Progenitor cell of endocrine pancreas (in vitro differentiated cells): ENCODE measurements at regions not wholly inside any gene's neighbourhood (a gene's known extent, or its start where the extent isn't known, plus 50 kb on each side); places are given as distances from the start of the nearest gene placed in this dataset.
"Not testable (repeated sequence)": the region's sequence is repeated elsewhere in the genome, so short reads cannot be mapped to it uniquely, and the experiment has no call there.

Source experiments
- DNase-seq: peaks from one replicate; pipeline ENCODE4 v3.0.0; 2021; ENCODE audit warnings: low spot score; ENCODE audit not compliant: unreplicated experiment
- H3K27ac Mint-ChIP-seq: 2 replicates; pipeline ENCODE4 v1.8.0; 2021; ENCODE audit warnings: mild to moderate bottlenecking, moderate library complexity, mixed read lengths
- H3K27me3 Mint-ChIP-seq: 2 replicates; pipeline ENCODE4 v1.8.0; 2021; ENCODE audit warnings: mixed read lengths
- H3K36me3 Mint-ChIP-seq: 2 replicates; pipeline ENCODE4 v1.8.0; 2022; ENCODE audit warnings: mixed read lengths; ENCODE audit not compliant: insufficient read depth
- H3K4me1 Mint-ChIP-seq: 2 replicates; pipeline ENCODE4 v1.8.0; 2021; ENCODE audit warnings: low read depth, mixed read lengths
- H3K4me3 Mint-ChIP-seq: 2 replicates; pipeline ENCODE4 v1.8.0; 2021; ENCODE audit warnings: low read depth, mild to moderate bottlenecking, moderate library complexity, mixed read lengths
- H3K9me3 Mint-ChIP-seq: 2 replicates; pipeline ENCODE4 v1.8.0; 2021; ENCODE audit warnings: low read depth, mixed read lengths
- TF ChIP-seq, protein P1 (sequence below): fragments of 200-600 bp; sonication (generic); IDR thresholded peaks from one replicate; pipeline ENCODE4 v1.5.0; 2021; ENCODE audit warnings: antibody characterized with exemption, mild to moderate bottlenecking; ENCODE audit not compliant: unreplicated experiment

DNA sequence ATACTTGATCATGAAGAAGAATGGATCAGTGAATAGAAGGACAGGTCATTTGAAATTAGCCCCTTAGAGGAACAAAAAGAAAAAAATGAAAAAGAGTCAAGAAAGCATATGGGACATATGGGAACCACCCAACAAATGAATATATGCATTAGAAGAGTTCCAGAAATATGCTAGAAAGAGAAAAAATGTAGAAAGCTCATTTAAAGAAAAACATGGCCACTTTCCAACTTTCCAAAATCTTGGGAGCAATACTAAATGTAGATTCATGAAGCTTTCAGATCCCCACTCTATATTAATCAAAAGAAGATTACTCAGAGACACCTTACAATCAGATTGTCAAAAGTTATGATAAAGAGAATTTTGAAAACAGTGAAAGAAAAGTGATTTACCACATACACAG lies 334.8 kb upstream of the NMUR2 start:
- TF ChIP-seq, protein P1, sequence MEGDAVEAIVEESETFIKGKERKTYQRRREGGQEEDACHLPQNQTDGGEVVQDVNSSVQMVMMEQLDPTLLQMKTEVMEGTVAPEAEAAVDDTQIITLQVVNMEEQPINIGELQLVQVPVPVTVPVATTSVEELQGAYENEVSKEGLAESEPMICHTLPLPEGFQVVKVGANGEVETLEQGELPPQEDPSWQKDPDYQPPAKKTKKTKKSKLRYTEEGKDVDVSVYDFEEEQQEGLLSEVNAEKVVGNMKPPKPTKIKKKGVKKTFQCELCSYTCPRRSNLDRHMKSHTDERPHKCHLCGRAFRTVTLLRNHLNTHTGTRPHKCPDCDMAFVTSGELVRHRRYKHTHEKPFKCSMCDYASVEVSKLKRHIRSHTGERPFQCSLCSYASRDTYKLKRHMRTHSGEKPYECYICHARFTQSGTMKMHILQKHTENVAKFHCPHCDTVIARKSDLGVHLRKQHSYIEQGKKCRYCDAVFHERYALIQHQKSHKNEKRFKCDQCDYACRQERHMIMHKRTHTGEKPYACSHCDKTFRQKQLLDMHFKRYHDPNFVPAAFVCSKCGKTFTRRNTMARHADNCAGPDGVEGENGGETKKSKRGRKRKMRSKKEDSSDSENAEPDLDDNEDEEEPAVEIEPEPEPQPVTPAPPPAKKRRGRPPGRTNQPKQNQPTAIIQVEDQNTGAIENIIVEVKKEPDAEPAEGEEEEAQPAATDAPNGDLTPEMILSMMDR: no peak
- Mint-ChIP-seq H3K27ac (no peak overlapping the region), H3K36me3 (peaks cover 1% of the 10 kb centered on the region), H3K4me3 (no peak overlapping the region), H3K27me3 (no peaks in the 10 kb centered on the region), H3K9me3 (peaks cover 13% of the 10 kb centered on the region), H3K4me1 (no peaks in the 10 kb centered on the region)
- no peak for DNase-seq

DNA sequence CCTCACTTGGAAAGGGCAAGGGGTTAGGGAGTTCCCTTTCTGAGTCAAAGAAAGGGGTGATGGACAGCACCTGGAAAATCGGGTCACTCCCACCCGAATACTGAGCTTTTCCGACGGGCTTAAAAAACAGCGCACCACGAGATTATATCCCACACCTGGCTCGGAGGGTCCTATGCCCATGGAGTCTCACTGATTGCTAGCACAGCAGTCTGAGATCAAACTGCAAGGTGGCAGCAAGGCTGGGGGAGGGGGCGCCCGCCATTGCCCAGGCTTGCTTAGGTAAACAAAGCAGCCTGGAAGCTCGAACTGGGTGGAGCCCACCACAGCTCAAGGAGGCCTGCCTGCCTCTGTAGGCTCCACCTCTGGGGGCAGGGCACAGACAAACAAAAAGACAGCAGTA lies 336.0 kb upstream of the NMUR2 start:
- H3K27ac Mint-ChIP-seq, H3K27me3 Mint-ChIP-seq, DNase-seq, H3K4me1 Mint-ChIP-seq, H3K36me3 Mint-ChIP-seq, H3K4me3 Mint-ChIP-seq: not testable (repeated sequence)
- H3K9me3 Mint-ChIP-seq: peaks cover 13% of the 10 kb centered on the region

DNA sequence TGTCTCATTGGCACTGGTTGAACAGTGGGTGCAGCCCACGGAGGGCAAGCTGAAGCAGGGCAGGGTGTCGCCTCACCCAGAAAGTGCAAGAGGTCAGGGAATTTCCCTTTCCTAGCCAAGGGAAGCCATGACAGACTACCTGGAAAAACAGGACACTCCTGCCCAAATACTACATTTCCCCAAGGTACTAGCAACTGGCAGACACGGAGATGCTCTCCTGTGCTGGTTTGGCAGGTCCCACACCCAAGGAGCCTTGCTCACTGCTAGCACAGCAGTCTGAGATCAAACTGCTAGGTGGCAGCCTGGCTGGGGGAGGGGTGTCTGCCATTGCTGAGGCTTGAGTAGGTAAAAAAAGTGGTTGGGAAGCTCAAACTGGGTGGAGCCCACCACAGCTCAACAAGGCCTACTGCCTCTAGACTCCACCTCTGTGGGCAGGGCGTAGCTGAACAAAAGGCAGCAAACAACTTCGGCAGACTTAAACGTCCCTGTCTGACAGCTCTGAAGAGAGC lies 382.7 kb upstream of the NMUR2 start:
- H3K27ac Mint-ChIP-seq, H3K4me1 Mint-ChIP-seq, H3K36me3 Mint-ChIP-seq, H3K27me3 Mint-ChIP-seq, DNase-seq, H3K4me3 Mint-ChIP-seq: not testable (repeated sequence)
- peaks cover 17% of the 10 kb centered on the region for H3K9me3 Mint-ChIP-seq

DNA sequence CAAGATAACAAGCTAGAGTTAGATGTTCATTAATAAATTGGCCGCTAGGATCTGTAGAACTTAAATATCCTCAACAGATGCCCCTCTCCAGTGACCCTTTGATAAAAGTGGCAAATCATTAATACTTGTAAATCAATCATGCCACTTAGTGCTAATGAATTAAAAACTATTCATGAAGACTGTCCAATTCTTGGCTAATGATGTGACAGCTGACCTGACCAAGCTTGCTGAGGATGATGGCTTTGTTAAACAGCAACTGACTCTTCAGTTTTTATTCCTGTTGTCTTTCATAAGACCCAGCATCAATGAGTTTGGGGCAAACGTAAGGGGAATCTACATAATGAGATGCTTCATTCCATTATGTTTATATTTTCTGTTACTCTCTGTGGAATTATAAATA lies 396.8 kb upstream of the NMUR2 start:
- Mint-ChIP-seq H3K27me3 (no peaks in the 10 kb centered on the region), H3K27ac (no peak overlapping the region), H3K4me3 (no peak overlapping the region), H3K4me1 (peaks cover 8% of the 10 kb centered on the region), H3K36me3 (no peaks in the 10 kb centered on the region), H3K9me3 (no peaks in the 10 kb centered on the region)
- no peak for DNase-seq
- TF ChIP-seq, protein P1: no peak

DNA sequence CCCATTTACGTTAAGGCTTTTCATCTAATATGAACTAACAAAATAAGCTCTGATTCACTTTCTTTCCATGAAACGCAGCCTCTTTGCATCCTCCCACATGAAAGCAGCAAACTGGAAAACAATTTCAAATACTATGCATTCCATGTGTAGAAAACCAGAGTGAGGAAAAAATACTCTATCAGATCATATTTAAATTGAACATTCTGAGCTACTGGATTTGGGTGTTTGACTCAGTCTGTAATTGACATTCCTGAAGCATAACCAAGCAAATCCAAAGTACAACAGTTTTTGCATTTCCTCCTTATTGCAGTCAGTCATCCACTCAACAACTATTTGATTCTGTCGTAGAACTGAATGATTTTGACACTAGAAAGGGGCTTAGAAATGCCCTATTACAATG lies 399.1 kb upstream of the NMUR2 start:
- H3K36me3 Mint-ChIP-seq: no peaks in the 10 kb centered on the region
- H3K4me1 Mint-ChIP-seq: peaks cover 8% of the 10 kb centered on the region
- H3K27ac Mint-ChIP-seq: no peak overlapping the region
- TF ChIP-seq, protein P1: no peak
- H3K27me3 Mint-ChIP-seq: no peaks in the 10 kb centered on the region
- no peak overlapping the region for H3K4me3 Mint-ChIP-seq
- no peak for DNase-seq
- no peaks in the 10 kb centered on the region for H3K9me3 Mint-ChIP-seq

DNA sequence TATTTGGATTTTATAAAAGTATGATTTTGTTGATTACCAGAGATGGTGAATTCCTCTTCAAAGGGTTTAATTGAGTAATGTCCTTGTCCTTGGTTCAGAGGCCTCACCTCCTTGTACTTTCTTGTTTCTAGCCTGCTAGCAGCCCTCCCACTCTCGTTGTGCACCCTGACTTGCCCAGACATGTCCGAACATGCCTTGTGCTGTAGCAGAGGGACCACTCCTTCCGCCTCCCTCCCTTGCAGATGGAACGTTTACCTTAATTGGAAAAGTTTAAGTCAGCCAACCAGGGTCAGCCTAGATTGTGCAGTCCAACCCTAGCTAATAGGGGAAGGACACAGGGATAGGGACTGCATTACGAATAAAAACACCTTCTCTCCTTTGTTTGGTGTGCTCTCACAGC lies 406.9 kb upstream of the NMUR2 start:
- Mint-ChIP-seq H3K27ac (no peak overlapping the region), H3K4me1 (peaks cover 3% of the 10 kb centered on the region), H3K27me3 (no peaks in the 10 kb centered on the region), H3K4me3 (no peak overlapping the region), H3K9me3 (peaks cover 9% of the 10 kb centered on the region), H3K36me3 (no peaks in the 10 kb centered on the region)
- TF ChIP-seq, protein P1: no peak
- no peak for DNase-seq
